ENCODE measurements at regions not wholly inside any gene's neighbourhood (a gene's known extent, or its start where the extent isn't known, plus 50 kb on each side); places are given as distances from the start of the nearest gene placed in this dataset.
"Not testable (repeated sequence)": the region's sequence is repeated elsewhere in the genome, so short reads cannot be mapped to it uniquely, and the experiment has no call there.

GRCh38 chr4:173998471-173999144, 284.9 kb downstream of the FBXO8 start:
- Histone ChIP-seq H3K27ac (no peak overlapping the region), H4K20me1 (no peaks in the 10 kb centered on the region), H3K9me3 (no peaks in the 10 kb centered on the region), H3K4me1 (peaks cover 4% of the 10 kb centered on the region; the same call in 1 of the 2 replicates), H3K9ac (no peak overlapping the region), H3K4me3 (no peak overlapping the region), H3K4me2 (no peak overlapping the region), H3K36me3 (no peaks in the 10 kb centered on the region), H3K27me3 (no peaks in the 10 kb centered on the region)
- TF ChIP-seq Cebpa-rat (IDR thresholded peaks at IDR 0.05) = no peak

- not testable (repeated sequence) for H3K9me3 ChIP-seq, H4K20me1 ChIP-seq, H3K27ac ChIP-seq, H3K9ac ChIP-seq, H3K36me3 ChIP-seq, H3K4me1 ChIP-seq, H3K4me2 ChIP-seq, H3K4me3 ChIP-seq, H3K27me3 ChIP-seq
These were observed 287.7 kb downstream of the FBXO8 start for GRCh38 chr4:173995779-173996178.

GRCh38 chr4:173991814-173992213, 291.7 kb downstream of the FBXO8 start:
- Histone ChIP-seq H3K27me3 (no peaks in the 10 kb centered on the region), H3K27ac (no peak overlapping the region), H3K9me3 (no peaks in the 10 kb centered on the region), H3K36me3 (no peaks in the 10 kb centered on the region), H4K20me1 (no peaks in the 10 kb centered on the region), H3K9ac (no peak overlapping the region), H3K4me3 (no peak overlapping the region), H3K4me2 (no peak overlapping the region), H3K4me1 (no peaks in the 10 kb centered on the region)
- TF ChIP-seq Cebpa-rat (IDR thresholded peaks at IDR 0.05) = no peak

GRCh38 chr4:173991316-173991715, 292.2 kb downstream of the FBXO8 start:
- H3K4me1 ChIP-seq = no peaks in the 10 kb centered on the region
- H3K36me3 ChIP-seq = no peaks in the 10 kb centered on the region
- H3K4me2 ChIP-seq = no peak overlapping the region
- no peak overlapping the region for H3K4me3 ChIP-seq
- no peaks in the 10 kb centered on the region for H3K9me3 ChIP-seq
- no peaks in the 10 kb centered on the region for H3K27me3 ChIP-seq
- H3K9ac ChIP-seq = no peak overlapping the region
- no peaks in the 10 kb centered on the region for H4K20me1 ChIP-seq
- TF ChIP-seq Cebpa-rat (IDR thresholded peaks at IDR 0.05) = no peak
- no peak overlapping the region for H3K27ac ChIP-seq

GRCh38 chr4:173990869-173991210, 292.6 kb downstream of the FBXO8 start:
- no peaks in the 10 kb centered on the region for H3K27me3 ChIP-seq
- no peaks in the 10 kb centered on the region for H3K4me1 ChIP-seq
- no peak overlapping the region for H3K4me2 ChIP-seq
- no peak overlapping the region for H3K4me3 ChIP-seq
- H3K36me3 ChIP-seq = no peaks in the 10 kb centered on the region
- H3K9ac ChIP-seq = no peak overlapping the region
- no peaks in the 10 kb centered on the region for H3K9me3 ChIP-seq
- no peaks in the 10 kb centered on the region for H4K20me1 ChIP-seq
- H3K27ac ChIP-seq = no peak overlapping the region
- TF ChIP-seq Cebpa-rat (IDR thresholded peaks at IDR 0.05) = no peak

GRCh38 chr4:173990126-173990868, 293.2 kb downstream of the FBXO8 start:
- H3K4me1 ChIP-seq = no peaks in the 10 kb centered on the region
- no peak overlapping the region for H3K4me2 ChIP-seq
- H3K9me3 ChIP-seq = no peaks in the 10 kb centered on the region
- H4K20me1 ChIP-seq = no peaks in the 10 kb centered on the region
- no peak overlapping the region for H3K4me3 ChIP-seq
- no peak for TF ChIP-seq Cebpa-rat (IDR thresholded peaks at IDR 0.05)
- H3K9ac ChIP-seq = no peak overlapping the region
- no peaks in the 10 kb centered on the region for H3K36me3 ChIP-seq
- H3K27ac ChIP-seq = no peak overlapping the region
- H3K27me3 ChIP-seq = no peaks in the 10 kb centered on the region

GRCh38 chr4:173963523-173963922, 319.9 kb downstream of the FBXO8 start:
- not testable (repeated sequence) for H4K20me1 ChIP-seq, H3K27ac ChIP-seq, H3K27me3 ChIP-seq, H3K36me3 ChIP-seq, H3K4me1 ChIP-seq, H3K9ac ChIP-seq, H3K4me2 ChIP-seq, H3K9me3 ChIP-seq, H3K4me3 ChIP-seq

- no peaks in the 10 kb centered on the region for H3K36me3 ChIP-seq
- H3K4me2 ChIP-seq = no peak overlapping the region
- TF ChIP-seq Cebpa-rat (IDR thresholded peaks at IDR 0.05) = no peak
These were observed 323.1 kb downstream of the FBXO8 start for GRCh38 chr4:173960398-173960797.

GRCh38 chr4:173958445-173958844, 325.0 kb downstream of the FBXO8 start:
- Histone ChIP-seq H3K4me1 (no peaks in the 10 kb centered on the region), H3K4me2 (no peak overlapping the region)

More at GRCh38 chr4:173960398-173960797, 323.1 kb downstream of the FBXO8 start:
- Histone ChIP-seq H3K4me3 (no peak overlapping the region), H3K9me3 (no peaks in the 10 kb centered on the region), H4K20me1 (no peaks in the 10 kb centered on the region), H3K27ac (no peak overlapping the region), H3K9ac (no peak overlapping the region), H3K27me3 (no peaks in the 10 kb centered on the region), H3K4me1 (no peaks in the 10 kb centered on the region)

GRCh38 chr4:173943547-173943946, 339.9 kb downstream of the FBXO8 start:
- no peak overlapping the region for H3K4me3 ChIP-seq
- H4K20me1 ChIP-seq = no peaks in the 10 kb centered on the region

More at GRCh38 chr4:173958445-173958844, 325.0 kb downstream of the FBXO8 start:
- Histone ChIP-seq H4K20me1 (no peaks in the 10 kb centered on the region), H3K36me3 (no peaks in the 10 kb centered on the region), H3K27ac (no peak overlapping the region), H3K9ac (no peak overlapping the region), H3K9me3 (no peaks in the 10 kb centered on the region), H3K4me3 (no peak overlapping the region), H3K27me3 (no peaks in the 10 kb centered on the region)
- no peak for TF ChIP-seq Cebpa-rat (IDR thresholded peaks at IDR 0.05)

More at GRCh38 chr4:173943547-173943946, 339.9 kb downstream of the FBXO8 start:
- Histone ChIP-seq H3K4me1 (no peaks in the 10 kb centered on the region), H3K27me3 (no peaks in the 10 kb centered on the region; the same call in 1 of the 2 replicates), H3K9ac (no peak overlapping the region), H3K27ac (no peak overlapping the region), H3K9me3 (no peaks in the 10 kb centered on the region), H3K36me3 (no peaks in the 10 kb centered on the region), H3K4me2 (no peak overlapping the region)
- TF ChIP-seq Cebpa-rat (IDR thresholded peaks at IDR 0.05) = no peak

Measured in BLaER1 (cell line).